ENCODE measurements at regions not wholly inside any gene's neighbourhood (a gene's known extent, or its start where the extent isn't known, plus 50 kb on each side); places are given as distances from the start of the nearest gene placed in this dataset.

GRCh38 chr15:79595995-79596622 lies 164.0 kb downstream of the MINAR1 start:
- no peak overlapping the region for H2AFZ ChIP-seq (ENCODE audit: low read depth, low read length)
- BruUV-seq (replicated peaks), result no TSS peak
- H3K4me3 ChIP-seq (replicated peaks in 1 of 3; ENCODE audit: insufficient read depth in 1 of 3, low read depth in 1 of 3, low read length in 3 of 3), result no peak overlapping the region
- ChIA-PET CTCF (interaction anchor here (0.8 to 3.0 kb wide), 22 partner anchors 9 to 580 kb away, joined by 3 to 93 read pairs (median 5); no protein-coding TSS in a partner anchor), POLR2A (no interaction called here)
- intact Hi-C loops (cut with micrococcal nuclease), result loop anchor here (1.0 to 2.0 kb wide), 3 partner anchors 215 to 257 kb away; no protein-coding TSS in a partner anchor
- H3K9ac ChIP-seq (replicated peaks; ENCODE audit: extremely low read depth, insufficient read depth, low read length), result no peak overlapping the region
- no peaks in the 10 kb centered on the region for H3K9me1 ChIP-seq (replicated peaks; ENCODE audit: control insufficient read depth, extremely low read depth, insufficient read depth, low read length)
- H3K79me2 ChIP-seq (ENCODE audit: control insufficient read depth, insufficient read depth, low read length), result no peaks in the 10 kb centered on the region
- FAIRE-seq (peak; percentile 82), DNase-seq (ENCODE audit: low read depth, low spot score) (peak; percentile 64)
- no peaks in the 10 kb centered on the region for H3K27me3 ChIP-seq (ENCODE audit: control insufficient read depth in 2 of 2, insufficient read depth in 2 of 2, low read length in 2 of 2)
- no peaks in the 10 kb centered on the region for H3K9me3 ChIP-seq (replicated peaks; ENCODE audit: control insufficient read depth, insufficient read depth, low read length)
- peak; percentile 79 to 94 for TF ChIP-seq CTCF (IDR thresholded peaks at IDR 0.05; ENCODE audit: extremely low read depth in 1 of 2, insufficient read depth in 1 of 2, low read depth in 1 of 2, low read length in 2 of 2)
- TF ChIP-seq EZH2 (IDR thresholded peaks at IDR 0.05; ENCODE audit: borderline replicate concordance, low read depth, low read length, severe bottlenecking), result no peak
- no peaks in the 10 kb centered on the region for H4K20me1 ChIP-seq (replicated peaks; ENCODE audit: control insufficient read depth, extremely low read depth, insufficient read depth, low read length)
- no peaks in the 10 kb centered on the region for H3K4me1 ChIP-seq (ENCODE audit: control insufficient read depth, extremely low read depth, insufficient read depth, low read length)
- no peak overlapping the region for H3K4me2 ChIP-seq (ENCODE audit: insufficient read depth, low read length)
- no peaks in the 10 kb centered on the region for H3K36me3 ChIP-seq (ENCODE audit: control insufficient read depth in 2 of 2, extremely low read depth in 1 of 2, insufficient read depth in 2 of 2, low read length in 2 of 2)
- no peak overlapping the region for H3K27ac ChIP-seq (ENCODE audit: insufficient read depth, low read depth, low read length)
- dilution Hi-C loops (cut with MboI; ENCODE audit: extremely low pct_ligation_motif_present, low sequenced_read_pairs), result no loop called here

- Histone ChIP-seq H3K9me1 (replicated peaks; ENCODE audit: control insufficient read depth, extremely low read depth, insufficient read depth, low read length) (no peaks in the 10 kb centered on the region), H3K79me2 (ENCODE audit: control insufficient read depth, insufficient read depth, low read length) (no peaks in the 10 kb centered on the region), H3K4me1 (ENCODE audit: control insufficient read depth, extremely low read depth, insufficient read depth, low read length) (no peaks in the 10 kb centered on the region), H3K9me3 (replicated peaks; ENCODE audit: control insufficient read depth, insufficient read depth, low read length) (no peaks in the 10 kb centered on the region), H3K4me3 (replicated peaks in 1 of 3; ENCODE audit: insufficient read depth in 1 of 3, low read depth in 1 of 3, low read length in 3 of 3) (no peak overlapping the region), H3K27ac (ENCODE audit: insufficient read depth, low read depth, low read length) (no peak overlapping the region), H3K4me2 (ENCODE audit: insufficient read depth, low read length) (no peak overlapping the region), H2AFZ (ENCODE audit: low read depth, low read length) (no peak overlapping the region), H3K36me3 (ENCODE audit: control insufficient read depth in 2 of 2, extremely low read depth in 1 of 2, insufficient read depth in 2 of 2, low read length in 2 of 2) (no peaks in the 10 kb centered on the region), H3K27me3 (ENCODE audit: control insufficient read depth in 2 of 2, insufficient read depth in 2 of 2, low read length in 2 of 2) (no peaks in the 10 kb centered on the region), H4K20me1 (replicated peaks; ENCODE audit: control insufficient read depth, extremely low read depth, insufficient read depth, low read length) (no peaks in the 10 kb centered on the region), H3K9ac (replicated peaks; ENCODE audit: extremely low read depth, insufficient read depth, low read length) (no peak overlapping the region)
- dilution Hi-C loops (cut with MboI; ENCODE audit: extremely low pct_ligation_motif_present, low sequenced_read_pairs) (no loop called here), intact Hi-C loops (cut with micrococcal nuclease) (no loop called here)
- ChIA-PET POLR2A (no interaction called here), CTCF (interaction anchor here (0.7 to 3.0 kb wide), 3 partner anchors 218 to 259 kb away, joined by 3 to 40 read pairs (median 5); no protein-coding TSS in a partner anchor)
- FAIRE-seq (no peak), DNase-seq (ENCODE audit: low read depth, low spot score) (no peak)
- TF ChIP-seq MYC (IDR thresholded peaks at IDR 0.05; ENCODE audit: low read depth, low read length) (no peak), CTCF (IDR thresholded peaks at IDR 0.05; ENCODE audit: extremely low read depth in 1 of 2, insufficient read depth in 1 of 2, low read depth in 1 of 2, low read length in 2 of 2) (no peak), POLR2AphosphoS5 (IDR thresholded peaks at IDR 0.05; ENCODE audit: insufficient read depth, low read depth, low read length) (no peak), JUN (IDR thresholded peaks at IDR 0.05; ENCODE audit: borderline replicate concordance, insufficient read depth, insufficient read length, low read depth) (no peak), EZH2 (IDR thresholded peaks at IDR 0.05; ENCODE audit: borderline replicate concordance, low read depth, low read length, severe bottlenecking) (no peak), FOS (IDR thresholded peaks at IDR 0.05; ENCODE audit: borderline replicate concordance, insufficient read depth, low read length) (no peak), POLR2A (IDR thresholded peaks at IDR 0.05; ENCODE audit: low read depth, low read length) (no peak), GATA2 (IDR thresholded peaks at IDR 0.05; ENCODE audit: insufficient read depth, insufficient read length, low read depth, low read length) (no peak)
- TF ChIP-seq, protein P1, sequence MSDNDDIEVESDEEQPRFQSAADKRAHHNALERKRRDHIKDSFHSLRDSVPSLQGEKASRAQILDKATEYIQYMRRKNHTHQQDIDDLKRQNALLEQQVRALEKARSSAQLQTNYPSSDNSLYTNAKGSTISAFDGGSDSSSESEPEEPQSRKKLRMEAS (IDR thresholded peaks at IDR 0.05; ENCODE audit: insufficient read depth, insufficient read length), result no peak
- no TSS peak for BruUV-seq (replicated peaks)
Observed at GRCh38 chr15:79598639-79599038, 166.5 kb downstream of the MINAR1 start.

Measured in endothelial cell of umbilical vein (primary cell).